IMR-90 (cell line): ENCODE measurements at regions not wholly inside any gene's neighbourhood (a gene's known extent, or its start where the extent isn't known, plus 50 kb on each side); places are given as distances from the start of the nearest gene placed in this dataset.

ENCODE experiments used
- ATAC-seq: fragments of 200-7000 bp; cut with Tn5 transposase; 2 replicates; pipeline ENCODE4 v1.9.1; 2020; ENCODE audit warnings: low read depth, mild to moderate bottlenecking, moderate library complexity
- BruUV-seq: library from RNA; stranded (reverse); fragments of 400-500 nt; replicated peaks from 2 replicates; lab custom pipeline; 2021; lab: Mats Ljungman, UMichigan
- CTCF ChIA-PET: fragments of 300-600 bp; formaldehyde crosslinking; extraction: SDS; loops from one replicate; lab custom pipeline; 2021; ENCODE audit warnings: antibody characterized with exemption; lab: Yijun Ruan, JAX
- POLR2A ChIA-PET: fragments of 300-600 bp; sonication (Branson Sonifier 250); formaldehyde crosslinking; loops from one replicate; lab custom pipeline; 2022; ENCODE audit warnings: antibody characterized with exemption; ENCODE audit not compliant: unreplicated experiment; lab: Charles Lee
- DNase-seq: peaks from one replicate; pipeline ENCODE4 v3.0.0; 2013
- H2AFZ ChIP-seq: replicated peaks from 2 replicates; pipeline ENCODE3; 2013; ENCODE audit warnings: low read length, mild to moderate bottlenecking; ENCODE audit not compliant: poor library complexity
- H2AK5ac ChIP-seq: 2 replicates; pipeline ENCODE4 v1.6.1; 2013; ENCODE audit warnings: low read depth, low read length, inconsistent platforms
- H2AK9ac ChIP-seq: replicated peaks from 2 replicates; pipeline ENCODE3; 2013; ENCODE audit warnings: mild to moderate bottlenecking, low read depth, low read length, moderate library complexity; ENCODE audit not compliant: poor library complexity
- H2BK120ac ChIP-seq: 2 replicates; pipeline ENCODE4 v1.6.1; 2013; ENCODE audit warnings: low read depth, low read length, inconsistent platforms
- H2BK15ac ChIP-seq: 3 replicates; pipeline ENCODE4 v1.6.1; 2013; ENCODE audit warnings: low read depth, low read length, inconsistent platforms
- H2BK20ac ChIP-seq: 2 replicates; pipeline ENCODE4 v1.6.1; 2013; ENCODE audit warnings: low read depth, mild to moderate bottlenecking, inconsistent platforms, low read length, moderate library complexity
- H2BK5ac ChIP-seq: 2 replicates; pipeline ENCODE4 v1.6.1; 2013; ENCODE audit warnings: mild to moderate bottlenecking, low read depth, low read length, inconsistent platforms; ENCODE audit not compliant: poor library complexity, severe bottlenecking
- H3K14ac ChIP-seq: replicated peaks from 2 replicates; pipeline ENCODE4 v1.6.1; 2013; ENCODE audit warnings: low read depth, low read length, inconsistent platforms
- H3K18ac ChIP-seq: 2 replicates; pipeline ENCODE4 v1.6.1; 2013; ENCODE audit warnings: low read depth, low read length, control low read depth
- H3K23ac ChIP-seq: 2 replicates; pipeline ENCODE4 v1.6.1; 2013; ENCODE audit warnings: low read depth, low read length, inconsistent platforms
- H3K27ac ChIP-seq: 2 replicates; pipeline ENCODE4 v1.5.1; 2013; ENCODE audit warnings: mild to moderate bottlenecking, control low read depth, low read length; ENCODE audit not compliant: insufficient read depth
- H3K27me3 ChIP-seq: 2 replicates; pipeline ENCODE4 v1.6.1; 2013; ENCODE audit warnings: low read length; ENCODE audit not compliant: control insufficient read depth, insufficient read depth
- H3K36me3 ChIP-seq: 2 replicates; pipeline ENCODE4 v1.6.1; 2013; ENCODE audit warnings: low read length, mixed read lengths; ENCODE audit not compliant: control insufficient read depth, insufficient read depth
- H3K4ac ChIP-seq: 2 replicates; pipeline ENCODE4 v1.6.1; 2013; ENCODE audit warnings: low read depth, low read length, inconsistent platforms
- H3K4me1 ChIP-seq: 2 replicates; pipeline ENCODE4 v1.6.1; 2013; ENCODE audit warnings: low read length, mixed read lengths; ENCODE audit not compliant: control insufficient read depth, insufficient read depth
- H3K4me2 ChIP-seq: 2 replicates; pipeline ENCODE4 v1.6.1; 2013; ENCODE audit warnings: low read depth, mild to moderate bottlenecking, control low read depth, low read length, moderate library complexity
- H3K4me3 ChIP-seq: 2 replicates; pipeline ENCODE4 v1.5.1; 2013; ENCODE audit warnings: low read depth, mild to moderate bottlenecking, control low read depth, low read length, moderate library complexity; ENCODE audit not compliant: insufficient read depth
- H3K56ac ChIP-seq: 2 replicates; pipeline ENCODE4 v1.6.1; 2013; ENCODE audit warnings: low read length, inconsistent platforms; ENCODE audit not compliant: insufficient read depth; ENCODE audit errors: extremely low read depth
- H3K79me1 ChIP-seq, 2 experiments: 2 replicates each; pipeline ENCODE4 v1.6.1; 2013; ENCODE audit warnings: low read length in 2 of 2, inconsistent platforms in 1 of 2, low read depth in 1 of 2
- H3K9ac ChIP-seq: 2 replicates; pipeline ENCODE4 v1.6.1; 2013; ENCODE audit warnings: low read depth, low read length, control low read depth
- H3K9me1 ChIP-seq: 2 replicates; pipeline ENCODE4 v1.6.1; 2013; ENCODE audit warnings: low read length, inconsistent platforms; ENCODE audit not compliant: insufficient read depth
- H3K9me3 ChIP-seq: 2 replicates; pipeline ENCODE4 v1.6.1; 2013; ENCODE audit warnings: low read length; ENCODE audit not compliant: control insufficient read depth, insufficient read depth
- H4K20me1 ChIP-seq: 2 replicates; pipeline ENCODE4 v1.6.1; 2013; ENCODE audit warnings: low read length, inconsistent platforms; ENCODE audit not compliant: insufficient read depth
- H4K5ac ChIP-seq: 2 replicates; pipeline ENCODE4 v1.6.1; 2013; ENCODE audit warnings: mild to moderate bottlenecking, low read depth, low read length, control low read depth
- H4K8ac ChIP-seq, 2 experiments: 2 replicates each; pipeline ENCODE4 v1.6.1; 2013; ENCODE audit warnings: low read depth in 2 of 2, low read length in 2 of 2, control low read depth in 1 of 2, inconsistent platforms in 1 of 2
- H4K91ac ChIP-seq: 2 replicates; pipeline ENCODE4 v1.6.1; 2013; ENCODE audit warnings: low read depth, low read length, inconsistent platforms; ENCODE audit not compliant: insufficient read depth
- CEBPB ChIP-seq: IDR thresholded peaks from 2 replicates; pipeline ENCODE4 v1.6.1; 2012; ENCODE audit warnings: low read depth, low read length, improper control_type of control experiment
- CTCF ChIP-seq: conservative IDR thresholded peaks from 2 replicates; pipeline ENCODE4 v1.5.1; 2012; ENCODE audit warnings: mild to moderate bottlenecking, low read depth, low read length, improper control_type of control experiment
- MAZ ChIP-seq: IDR thresholded peaks from 2 replicates; pipeline ENCODE4 v1.6.1; 2012; ENCODE audit warnings: low read depth, mild to moderate bottlenecking, low read length, improper control_type of control experiment, moderate library complexity, borderline replicate concordance
- WGBS, 2 experiments: methylation state at CpG; one replicate each; pipeline versions ENCODE4 v1.1.5 to v1.1.7; 2013; ENCODE audit warnings: missing lambda C conversion rate in 2 of 2; ENCODE audit not compliant: insufficient read length in 1 of 2; ENCODE audit errors: extremely low coverage in 2 of 2; 5-methylcytosine and 5-hydroxymethylcytosine counted together
- dilution Hi-C: fragments of 300-500 bp; cut with HindIII; formaldehyde crosslinking; loops from one replicate; pipeline ENCODE4 v1.14.3; 2018; ENCODE audit warnings: low sequenced_read_pairs; ENCODE audit not compliant: unreplicated experiment
- in situ Hi-C: fragments of 300-500 bp; cut with MboI; formaldehyde crosslinking; loops from 3 replicates; pipeline ENCODE4 v1.14.3; 2019; ENCODE audit warnings: low sequenced_read_pairs, inconsistent platforms, mixed read lengths
- intact Hi-C: fragments of 100-400 bp; cut with micrococcal nuclease; formaldehyde crosslinking; loops from 2 replicates; pipeline ENCODE4 v1.10.0; 2022

GRCh38 chr17:77420095-77420803, 279.5 kb downstream of the SEC14L1 start:
- 73% methylated on average over 6 of the region's 14 CpGs; no CpG with 5 or more reads in 1 of the 2 experiments for WGBS, 2 experiments
- Histone ChIP-seq H2AK5ac (peak overlapping the region; percentile 97), H2BK15ac (peak overlapping the region; percentile 4; the same call in 1 of the 3 replicates), H2AFZ (no peak overlapping the region), H3K27ac (peak overlapping the region; percentile 39), H4K8ac (peak overlapping the region; percentile 55 to 81; a peak in 3 of 4 replicates), H3K56ac (no peak overlapping the region), H3K27me3 (no peaks in the 10 kb centered on the region), H3K23ac (peak overlapping the region; percentile 97), H4K91ac (peak overlapping the region; percentile 76), H3K9ac (peak overlapping the region; percentile 6), H3K4ac (peak overlapping the region; percentile 96), H4K20me1 (peaks cover 76% of the 10 kb centered on the region), H2BK120ac (peak overlapping the region; percentile 70), H2BK20ac (peak overlapping the region; percentile 80), H3K14ac (peak overlapping the region; percentile 97), H4K5ac (peak overlapping the region; percentile 44), H3K9me3 (no peaks in the 10 kb centered on the region), H2AK9ac (peak overlapping the region; percentile 56), H3K79me1 (peaks cover 28 to 89% of the 10 kb centered on the region in 2 experiments), H3K36me3 (peaks cover 12% of the 10 kb centered on the region; the same call in 1 of the 2 replicates), H3K4me1 (peaks cover 56% of the 10 kb centered on the region), H3K4me2 (peak overlapping the region; percentile 39), H3K9me1 (peaks cover 36% of the 10 kb centered on the region), H3K4me3 (no peak overlapping the region), H3K18ac (peak overlapping the region; percentile 49), H2BK5ac (peak overlapping the region; percentile 59)
- in situ Hi-C loops = loop anchor here (5.0 kb wide), 1 partner anchor 43 kb away; no protein-coding TSS in a partner anchor
- TF ChIP-seq CEBPB (no peak), CTCF (0 out of 2 replicates have a peak, but pooled peaks have one; percentile 12), MAZ (no peak)
- CTCF ChIA-PET = interaction anchor here (0.8 to 1.7 kb wide), 2 partner anchors 9 to 47 kb away, joined by 3 to 4 read pairs; no protein-coding TSS in a partner anchor
- intact Hi-C loops = no loop called here
- DNase-seq (no peak), ATAC-seq (no peak)
- BruUV-seq = no TSS peak
- POLR2A ChIA-PET = no interaction called here
- dilution Hi-C loops = no loop called here
